Fibroblast of skin of scalp (primary cell): ENCODE measurements at regions not wholly inside any gene's neighbourhood (a gene's known extent, or its start where the extent isn't known, plus 50 kb on each side); places are given as distances from the start of the nearest gene placed in this dataset.

Experiments used
- DNase-seq: peaks from one replicate; pipeline ENCODE4 v3.0.0-alpha.2; 2013

GRCh38 chr9:29773676-29774075, 2200.4 kb upstream of the C9orf72 start:
- DNase-seq = no peak

GRCh38 chr9:29775491-29775890, 2202.2 kb upstream of the C9orf72 start:
- DNase-seq = no peak

GRCh38 chr9:29778281-29778849, 2205.1 kb upstream of the C9orf72 start:
- no peak for DNase-seq

- no peak for DNase-seq
Measured at GRCh38 chr9:29793970-29794369, 2220.7 kb upstream of the C9orf72 start.

GRCh38 chr9:29796291-29796952, 2223.1 kb upstream of the C9orf72 start:
- DNase-seq = no peak

GRCh38 chr9:29798599-29798998, 2225.3 kb upstream of the C9orf72 start:
- DNase-seq = no peak

- no peak for DNase-seq
Measured at GRCh38 chr9:29799227-29799626, 2225.9 kb upstream of the C9orf72 start.

GRCh38 chr9:29800821-29801220, 2227.5 kb upstream of the C9orf72 start:
- DNase-seq = no peak

- DNase-seq = no peak
Measured at GRCh38 chr9:29802454-29802853, 2229.2 kb upstream of the C9orf72 start.

GRCh38 chr9:29806937-29807618, 2233.8 kb upstream of the C9orf72 start:
- no peak for DNase-seq

- no peak for DNase-seq
Measured at GRCh38 chr9:29816954-29817703, 2243.8 kb upstream of the C9orf72 start.

GRCh38 chr9:29822458-29822857, 2249.2 kb upstream of the C9orf72 start:
- DNase-seq = no peak

- DNase-seq = no peak
Measured at GRCh38 chr9:29826421-29826820, 2253.1 kb upstream of the C9orf72 start.

GRCh38 chr9:29830821-29831220, 2257.5 kb upstream of the C9orf72 start:
- peak; percentile 51 for DNase-seq

GRCh38 chr9:29838491-29839020, 2265.3 kb upstream of the C9orf72 start:
- no peak for DNase-seq

GRCh38 chr9:29844251-29844650, 2271.0 kb upstream of the C9orf72 start:
- DNase-seq = no peak

GRCh38 chr9:29850664-29851063, 2277.4 kb upstream of the C9orf72 start:
- DNase-seq = no peak

- no peak for DNase-seq
Measured at GRCh38 chr9:29861803-29862202, 2288.5 kb upstream of the C9orf72 start.

- no peak for DNase-seq
Measured at GRCh38 chr9:29865764-29866313, 2292.6 kb upstream of the C9orf72 start.

GRCh38 chr9:29866556-29866955, 2293.3 kb upstream of the C9orf72 start:
- no peak for DNase-seq

- DNase-seq = no peak
Measured at GRCh38 chr9:29873579-29873978, 2300.3 kb upstream of the C9orf72 start.

GRCh38 chr9:29875547-29875946, 2302.3 kb upstream of the C9orf72 start:
- no peak for DNase-seq

GRCh38 chr9:29882767-29883166, 2309.5 kb upstream of the C9orf72 start:
- DNase-seq = no peak
